GM21423 (cell line): ENCODE measurements at regions not wholly inside any gene's neighbourhood (a gene's known extent, or its start where the extent isn't known, plus 50 kb on each side); places are given as distances from the start of the nearest gene placed in this dataset.
"Not testable (repeated sequence)": the region's sequence is repeated elsewhere in the genome, so short reads cannot be mapped to it uniquely, and the experiment has no call there.

Experiments used
- ATAC-seq: cut with Tn5 transposase; IDR thresholded peaks from one replicate; pipeline ENCODE4 v1.9.1; 2021; ENCODE audit warnings: mild to moderate bottlenecking, moderate library complexity; ENCODE audit not compliant: unreplicated experiment

- no peak for ATAC-seq
These were observed 258.3 kb downstream of the SRGAP2C start for GRCh38 chr1:121443001-121443540.

GRCh38 chr1:121444096-121444495 lies 259.3 kb downstream of the SRGAP2C start:
- ATAC-seq = no peak

- ATAC-seq = no peak
These were observed 260.9 kb downstream of the SRGAP2C start for GRCh38 chr1:121445679-121446078.

DNA sequence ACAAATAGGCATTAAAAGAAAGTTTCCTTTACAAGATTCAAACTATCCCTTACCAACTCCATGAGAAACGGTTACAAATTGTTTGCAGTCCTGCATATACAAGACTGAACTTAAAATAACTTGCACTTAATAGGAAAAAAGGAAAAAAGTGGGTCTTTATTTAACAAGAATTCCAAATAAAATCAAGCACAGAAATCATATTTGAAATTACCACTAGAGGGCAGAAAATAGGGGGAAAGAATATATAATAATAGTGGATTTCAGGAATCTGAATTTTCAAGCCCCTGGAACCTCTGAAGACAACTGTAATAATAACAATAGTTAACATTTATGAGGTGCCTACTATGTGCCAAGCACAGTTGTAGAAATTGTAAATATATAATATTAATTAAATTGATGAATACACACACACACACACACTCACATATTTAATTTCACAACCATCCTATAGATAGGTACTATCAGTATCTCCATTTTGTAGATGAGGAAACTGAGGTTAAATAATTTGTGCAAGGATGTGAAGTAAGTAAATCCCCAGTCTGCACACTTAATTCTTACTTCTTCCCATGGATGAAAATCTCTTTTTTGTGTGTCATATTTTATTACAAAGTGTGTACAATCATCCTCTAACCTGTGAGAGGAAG lies 262.6 kb downstream of the SRGAP2C start:
- not testable (repeated sequence) for ATAC-seq

DNA sequence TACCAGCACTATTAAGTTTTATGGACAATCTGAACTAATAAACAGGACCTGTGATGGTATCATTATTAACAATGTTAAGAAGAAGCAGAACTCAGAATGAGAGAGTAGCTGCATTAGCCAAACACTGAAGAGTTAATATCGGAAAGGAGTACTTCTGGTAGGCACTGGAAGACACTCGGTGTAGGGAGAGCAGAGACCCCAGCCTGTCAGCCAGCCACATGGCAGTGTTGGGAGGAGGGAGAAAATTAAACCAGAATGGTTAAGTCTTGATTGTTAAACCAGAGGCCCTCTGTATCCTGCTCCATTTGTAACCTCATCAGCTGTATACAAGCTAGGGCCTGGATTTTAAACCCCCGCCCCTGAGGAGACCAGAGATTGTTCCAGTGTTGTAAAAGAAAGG lies 263.3 kb downstream of the SRGAP2C start:
- not testable (repeated sequence) for ATAC-seq

- no peak for ATAC-seq
These were observed 264.1 kb downstream of the SRGAP2C start for GRCh38 chr1:121448851-121449250.

- ATAC-seq = no peak
These were observed 267.7 kb downstream of the SRGAP2C start for GRCh38 chr1:121452484-121452883.

DNA sequence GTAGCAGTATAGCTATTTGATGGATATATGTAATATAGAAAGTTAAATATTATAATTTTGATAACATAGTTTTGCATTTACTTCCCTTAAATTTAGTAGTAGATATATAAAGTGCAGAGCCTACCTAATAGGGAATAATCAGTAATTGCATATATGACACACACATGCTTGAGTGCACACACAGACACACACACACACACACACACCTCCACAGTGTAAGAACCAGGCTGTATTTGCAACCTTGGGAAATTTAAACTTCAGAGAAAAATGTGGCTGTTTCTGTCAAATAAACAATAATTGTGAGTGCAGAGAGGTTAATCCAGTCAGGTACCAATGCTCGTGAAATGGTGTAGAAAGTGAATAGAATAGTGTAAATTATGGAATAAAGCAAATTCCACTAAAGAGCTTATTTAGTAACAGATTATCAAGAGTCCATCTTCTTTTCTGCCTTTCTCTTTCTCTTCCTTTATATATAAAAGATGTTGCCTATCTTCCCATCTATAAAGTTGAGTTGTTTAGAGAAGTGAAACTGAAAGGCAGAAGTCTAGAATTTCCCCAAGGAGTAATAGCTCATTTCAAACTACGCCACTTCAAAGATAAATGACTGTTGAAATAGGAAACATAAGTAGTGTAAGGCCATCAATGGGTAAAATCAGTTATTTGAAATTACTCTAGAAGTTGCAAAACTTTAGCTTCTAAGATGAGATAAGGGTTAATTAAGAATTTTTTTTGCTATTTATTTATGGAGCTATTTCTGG lies 273.7 kb downstream of the SRGAP2C start:
- peak; percentile 100 for ATAC-seq

GRCh38 chr1:121459235-121459634 lies 274.5 kb downstream of the SRGAP2C start:
- no peak for ATAC-seq

DNA sequence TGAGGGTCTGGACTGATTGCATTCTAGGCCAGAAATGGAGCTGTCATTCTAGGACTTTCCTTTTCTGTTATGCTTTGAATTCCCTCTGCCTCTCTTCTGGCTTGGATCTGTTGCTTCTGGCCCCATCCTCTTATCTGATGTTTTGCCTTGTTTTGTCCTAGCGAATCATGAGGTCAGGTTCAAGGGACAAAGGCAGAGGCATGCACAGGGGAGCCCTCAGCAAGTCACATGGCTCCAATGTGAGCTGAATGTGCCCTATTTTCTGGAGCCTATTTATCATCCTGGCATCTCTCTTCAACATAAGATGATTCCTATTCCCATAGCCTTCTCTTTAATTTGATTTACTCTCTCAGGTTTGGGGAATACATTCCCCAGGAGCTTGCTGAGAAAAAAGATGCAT lies 284.6 kb downstream of the SRGAP2C start:
- not testable (repeated sequence) for ATAC-seq

GRCh38 chr1:121470401-121470800 lies 285.6 kb downstream of the SRGAP2C start:
- ATAC-seq = not testable (repeated sequence)

- ATAC-seq = peak; percentile 99
These were observed 286.7 kb downstream of the SRGAP2C start for GRCh38 chr1:121471523-121471922.

DNA sequence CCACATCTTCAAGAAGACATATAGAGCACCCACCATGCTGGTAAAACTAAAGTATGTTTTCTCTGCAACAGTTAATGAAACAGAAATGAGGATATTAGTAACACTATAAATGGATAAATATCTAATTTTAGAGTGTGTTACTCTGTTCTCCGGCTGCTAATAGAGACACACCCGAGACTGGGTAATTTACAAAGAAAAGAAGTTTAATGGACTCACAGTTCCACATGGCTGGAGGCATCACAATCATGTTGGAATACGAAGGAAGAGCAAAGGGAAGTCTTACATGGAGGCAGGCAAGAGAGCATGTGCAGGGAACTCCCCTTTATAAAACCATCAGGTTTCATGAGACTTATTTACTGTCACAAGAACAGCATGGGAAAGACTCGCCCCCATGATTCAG lies 287.2 kb downstream of the SRGAP2C start:
- ATAC-seq = no peak

GRCh38 chr1:121483234-121483633 lies 298.5 kb downstream of the SRGAP2C start:
- no peak for ATAC-seq

GRCh38 chr1:121483961-121484424 lies 299.2 kb downstream of the SRGAP2C start:
- no peak for ATAC-seq

- not testable (repeated sequence) for ATAC-seq
These were observed 310.0 kb downstream of the SRGAP2C start for GRCh38 chr1:121494796-121495195.

GRCh38 chr1:121511455-121511854 lies 326.7 kb downstream of the SRGAP2C start:
- not testable (repeated sequence) for ATAC-seq

- not testable (repeated sequence) for ATAC-seq
These were observed 327.1 kb downstream of the SRGAP2C start for GRCh38 chr1:121511876-121512275.

- ATAC-seq = no peak
These were observed 330.5 kb downstream of the SRGAP2C start for GRCh38 chr1:121515235-121515634.

GRCh38 chr1:121516234-121516967 lies 331.6 kb downstream of the SRGAP2C start:
- peak; percentile 83 for ATAC-seq

GRCh38 chr1:121517586-121518230 lies 332.9 kb downstream of the SRGAP2C start:
- no peak for ATAC-seq
